CD4-positive, alpha-beta T cell (primary cell): ENCODE measurements at regions not wholly inside any gene's neighbourhood (a gene's known extent, or its start where the extent isn't known, plus 50 kb on each side); places are given as distances from the start of the nearest gene placed in this dataset.

Source experiments
- ATAC-seq: fragments of 200-7000 bp; cut with Tn5 transposase; one replicate; pipeline ENCODE4 v1.10.0; 2022; ENCODE audit warnings: mild to moderate bottlenecking; ENCODE audit not compliant: poor library complexity
- CTCF ChIA-PET: fragments of 350-600 bp; sonication (Branson Sonifier 250); formaldehyde crosslinking; loops from one replicate; lab custom pipeline; 2021; ENCODE audit warnings: antibody characterized with exemption, inconsistent platforms; lab: Charles Lee
- POLR2A ChIA-PET: fragments of 350-600 bp; sonication (Branson Sonifier 250); formaldehyde crosslinking; loops from one replicate; lab custom pipeline; 2021; ENCODE audit warnings: antibody characterized with exemption, inconsistent platforms; lab: Charles Lee
- DNase-seq, 14 experiments: peaks; one replicate each; pipeline ENCODE4 v3.0.0-alpha.2; 2013 to 2020; ENCODE audit warnings: mixed read lengths in 2 of 14
- H3K27ac ChIP-seq, 2 donors: one replicate each; pipeline versions ENCODE4 v1.5.1 to v1.7.0; 2013; ENCODE audit warnings: low read length in 2 of 2, low read depth in 1 of 2, mild to moderate bottlenecking in 1 of 2
- H3K27me3 ChIP-seq, 2 experiments: 1 replicate in 1 of 2; 2 replicates in 1 of 2; pipeline versions ENCODE4 v1.6.1 to v1.7.0; 2013; ENCODE audit warnings: low read length in 2 of 2, control low read depth in 1 of 2, mild to moderate bottlenecking in 1 of 2, moderate library complexity in 1 of 2; ENCODE audit not compliant: insufficient read depth in 2 of 2, control insufficient read depth in 1 of 2
- H3K36me3 ChIP-seq: one replicate; pipeline ENCODE4 v1.6.1; 2013; ENCODE audit warnings: low read length, control low read depth; ENCODE audit not compliant: insufficient read depth
- H3K4me1 ChIP-seq: one replicate; pipeline ENCODE4 v1.6.1; 2013; ENCODE audit warnings: low read length, control low read depth; ENCODE audit not compliant: insufficient read depth
- H3K4me3 ChIP-seq: one replicate; pipeline ENCODE4 v1.5.1; 2013; ENCODE audit warnings: mild to moderate bottlenecking, low read length, moderate library complexity
- H3K9me3 ChIP-seq, 2 experiments: 1 replicate in 1 of 2; 2 replicates in 1 of 2; pipeline versions ENCODE4 v1.6.1 to v1.7.0; 2013; ENCODE audit warnings: low read length in 2 of 2, mild to moderate bottlenecking in 2 of 2, control low read depth in 1 of 2, moderate library complexity in 1 of 2; ENCODE audit not compliant: control insufficient read depth in 1 of 2, insufficient read depth in 1 of 2
- H3K27ac Mint-ChIP-seq: one replicate; pipeline ENCODE4 v1.8.0; 2020; ENCODE audit warnings: mixed read lengths
- H3K27me3 Mint-ChIP-seq: one replicate; pipeline ENCODE4 v1.8.0; 2021; ENCODE audit warnings: mixed read lengths
- H3K36me3 Mint-ChIP-seq: one replicate; pipeline ENCODE4 v1.8.0; 2021; ENCODE audit warnings: low read depth, mixed read lengths
- H3K4me1 Mint-ChIP-seq: one replicate; pipeline ENCODE4 v1.8.0; 2021; ENCODE audit warnings: low read depth, mixed read lengths
- H3K4me3 Mint-ChIP-seq: one replicate; pipeline ENCODE4 v1.8.0; 2020; ENCODE audit warnings: mild to moderate bottlenecking, mixed read lengths
- H3K9me3 Mint-ChIP-seq: one replicate; pipeline ENCODE4 v1.8.0; 2020; ENCODE audit warnings: mixed read lengths
- intact Hi-C, 2 experiments: fragments of 100-400 bp; cut with DNase I in 1 of 2; cut with micrococcal nuclease in 1 of 2; formaldehyde crosslinking; loops; one replicate each; pipeline versions ENCODE4 v1.15.1 to v1.9.0; 2023 to 2025; cut with DNase I, micrococcal nuclease
- TF ChIP-seq, protein P1 (sequence below): fragments of 200-600 bp; IDR thresholded peaks from one replicate; pipeline ENCODE4 v1.8.0; 2022; ENCODE audit warnings: antibody characterized with exemption, mild to moderate bottlenecking

DNA sequence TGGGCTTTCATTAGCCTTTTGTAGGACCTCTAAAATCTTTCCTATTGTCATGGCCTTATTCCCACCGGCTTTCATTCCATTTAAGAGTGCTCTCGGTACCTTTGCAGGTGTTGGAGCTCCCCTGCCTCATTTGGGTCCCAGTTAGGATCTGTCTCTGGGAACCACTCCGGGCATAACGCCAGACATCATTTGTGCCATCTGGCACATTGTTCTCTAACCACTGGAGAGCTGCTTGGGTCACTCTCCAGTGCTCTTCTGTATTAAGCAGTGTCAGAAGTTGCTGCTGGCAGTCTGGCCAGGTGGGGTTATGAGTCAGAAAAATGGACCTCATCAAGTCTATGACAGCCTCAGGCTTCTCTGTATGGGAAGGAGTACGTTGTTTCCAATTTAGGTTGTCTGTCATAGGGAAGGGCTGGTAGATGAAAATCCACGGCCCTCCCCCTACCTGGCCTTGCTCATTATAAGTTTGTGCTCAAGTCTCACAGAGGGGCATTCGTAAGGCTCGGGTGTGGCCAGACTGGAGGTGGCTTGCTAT is 62.9 kb upstream of the MOCS1 start:
- no peak overlapping the region for H3K27ac Mint-ChIP-seq
- H3K9me3 Mint-ChIP-seq: peaks cover 36% of the 10 kb centered on the region
- intact Hi-C loops: no loop called here

DNA sequence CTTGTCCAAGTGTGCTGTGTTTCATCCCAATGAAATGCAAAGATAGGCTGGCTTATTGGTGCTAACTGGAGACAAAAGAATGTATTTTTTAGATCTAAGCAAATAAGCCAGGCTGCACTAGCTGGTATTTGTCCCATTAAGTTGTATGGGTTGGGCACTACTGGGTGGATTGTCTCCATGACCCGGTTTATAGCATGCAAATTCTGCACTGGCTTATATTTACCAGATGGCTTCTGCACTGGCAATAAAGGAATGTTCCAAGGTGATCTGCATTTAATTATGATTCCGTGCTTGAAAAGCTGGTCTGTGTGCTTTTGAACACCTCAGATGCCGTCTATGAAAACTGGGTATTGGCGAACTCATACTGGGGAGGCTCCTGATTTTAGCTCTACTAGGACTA is 61.4 kb upstream of the MOCS1 start:
- no peak overlapping the region for H3K4me3 Mint-ChIP-seq
- intact Hi-C loops: no loop called here

More for the DNA sequence above, 62.9 kb upstream of the MOCS1 start:
- no peaks in the 10 kb centered on the region for H3K4me1 Mint-ChIP-seq
- Histone ChIP-seq H3K27ac (no peak overlapping the region), H3K27me3 (no peaks in the 10 kb centered on the region), H3K36me3 (no peaks in the 10 kb centered on the region), H3K9me3 (peaks cover 13 to 28% of the 10 kb centered on the region in 2 experiments), H3K4me1 (no peaks in the 10 kb centered on the region), H3K4me3 (no peak overlapping the region)
- H3K27me3 Mint-ChIP-seq: peaks cover 46% of the 10 kb centered on the region
- no peak overlapping the region for H3K4me3 Mint-ChIP-seq
- ATAC-seq (no peak), DNase-seq (no peak)
- POLR2A ChIA-PET: no interaction called here
- CTCF ChIA-PET: no interaction called here
- TF ChIP-seq, protein P1, sequence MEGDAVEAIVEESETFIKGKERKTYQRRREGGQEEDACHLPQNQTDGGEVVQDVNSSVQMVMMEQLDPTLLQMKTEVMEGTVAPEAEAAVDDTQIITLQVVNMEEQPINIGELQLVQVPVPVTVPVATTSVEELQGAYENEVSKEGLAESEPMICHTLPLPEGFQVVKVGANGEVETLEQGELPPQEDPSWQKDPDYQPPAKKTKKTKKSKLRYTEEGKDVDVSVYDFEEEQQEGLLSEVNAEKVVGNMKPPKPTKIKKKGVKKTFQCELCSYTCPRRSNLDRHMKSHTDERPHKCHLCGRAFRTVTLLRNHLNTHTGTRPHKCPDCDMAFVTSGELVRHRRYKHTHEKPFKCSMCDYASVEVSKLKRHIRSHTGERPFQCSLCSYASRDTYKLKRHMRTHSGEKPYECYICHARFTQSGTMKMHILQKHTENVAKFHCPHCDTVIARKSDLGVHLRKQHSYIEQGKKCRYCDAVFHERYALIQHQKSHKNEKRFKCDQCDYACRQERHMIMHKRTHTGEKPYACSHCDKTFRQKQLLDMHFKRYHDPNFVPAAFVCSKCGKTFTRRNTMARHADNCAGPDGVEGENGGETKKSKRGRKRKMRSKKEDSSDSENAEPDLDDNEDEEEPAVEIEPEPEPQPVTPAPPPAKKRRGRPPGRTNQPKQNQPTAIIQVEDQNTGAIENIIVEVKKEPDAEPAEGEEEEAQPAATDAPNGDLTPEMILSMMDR: no peak
- H3K36me3 Mint-ChIP-seq: no peaks in the 10 kb centered on the region

DNA sequence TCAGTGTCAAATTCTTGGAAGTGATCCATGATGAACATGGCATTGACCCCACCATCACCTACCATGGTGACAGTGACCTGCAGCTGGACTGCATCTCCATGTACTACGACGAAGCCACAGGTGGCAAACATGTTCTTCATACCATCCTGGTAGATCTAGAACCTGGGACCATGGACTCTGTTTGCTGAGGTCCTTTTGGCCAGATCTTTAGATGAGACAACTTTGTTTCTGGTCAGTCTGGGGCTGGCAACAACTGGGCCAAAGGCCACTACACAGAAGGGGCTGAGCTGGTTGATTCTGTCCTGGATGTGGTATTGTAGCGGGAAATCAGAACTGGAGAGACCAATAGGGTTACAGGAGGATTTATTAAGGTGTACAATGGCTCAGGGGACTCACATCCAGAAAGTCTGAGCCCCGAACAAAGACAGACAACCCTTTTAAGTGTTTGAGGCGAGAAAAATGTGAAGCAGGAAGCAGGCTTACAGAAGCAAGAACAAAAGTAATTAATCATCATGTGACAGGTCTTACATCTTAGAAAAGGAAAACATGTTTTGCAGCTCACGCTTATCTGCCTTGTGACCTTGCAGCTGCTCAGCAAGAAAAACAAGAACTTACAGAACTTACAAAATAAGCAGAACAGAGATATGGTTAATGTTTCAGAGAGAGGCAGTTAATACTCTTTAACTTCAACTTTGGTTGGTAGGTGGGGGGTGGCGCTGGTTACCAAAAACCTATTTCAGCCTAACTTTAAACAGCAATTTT is 58.8 kb upstream of the MOCS1 start:
- no peak for DNase-seq
- no peak overlapping the region for H3K4me3 Mint-ChIP-seq
- Histone ChIP-seq H3K27me3 (no peaks in the 10 kb centered on the region), H3K27ac (no peak overlapping the region), H3K4me1 (no peaks in the 10 kb centered on the region), H3K9me3 (peaks cover 0 to 24% of the 10 kb centered on the region in 2 experiments), H3K36me3 (no peaks in the 10 kb centered on the region), H3K4me3 (no peak overlapping the region)
- H3K27ac Mint-ChIP-seq: no peak overlapping the region
- H3K4me1 Mint-ChIP-seq: no peaks in the 10 kb centered on the region
- no peak for ATAC-seq
- peaks cover 15% of the 10 kb centered on the region for H3K27me3 Mint-ChIP-seq
- TF ChIP-seq, protein P1: no peak
- H3K9me3 Mint-ChIP-seq: peaks cover 23% of the 10 kb centered on the region
- intact Hi-C loops: no loop called here
- POLR2A ChIA-PET: no interaction called here
- CTCF ChIA-PET: no interaction called here
- H3K36me3 Mint-ChIP-seq: no peaks in the 10 kb centered on the region

More for the DNA sequence above, 61.4 kb upstream of the MOCS1 start:
- CTCF ChIA-PET: interaction anchor here (1.1 kb wide), 1 partner anchor 9 kb away, joined by 4 read pairs; no protein-coding TSS in a partner anchor
- H3K4me3 ChIP-seq: no peak overlapping the region
- H3K9me3 ChIP-seq: peaks cover 13 to 28% of the 10 kb centered on the region in 2 experiments
- H3K9me3 Mint-ChIP-seq: peaks cover 37% of the 10 kb centered on the region
- H3K36me3 ChIP-seq: no peaks in the 10 kb centered on the region
- no peaks in the 10 kb centered on the region for H3K36me3 Mint-ChIP-seq
- POLR2A ChIA-PET: no interaction called here
- TF ChIP-seq, protein P1: no peak
- H3K4me1 Mint-ChIP-seq: no peaks in the 10 kb centered on the region
- H3K27ac Mint-ChIP-seq: no peak overlapping the region
- DNase-seq (no peak), ATAC-seq (no peak)
- H3K4me1 ChIP-seq: no peaks in the 10 kb centered on the region
- H3K27me3 Mint-ChIP-seq: peaks cover 35% of the 10 kb centered on the region
- H3K27me3 ChIP-seq: no peaks in the 10 kb centered on the region
- H3K27ac ChIP-seq: no peak overlapping the region
